Stomach (tissue), 4 donors: ENCODE measurements at regions not wholly inside any gene's neighbourhood (a gene's known extent, or its start where the extent isn't known, plus 50 kb on each side); places are given as distances from the start of the nearest gene placed in this dataset.

ENCODE experiments used
- POLR2A ChIP-seq, 4 donors: fragments of 450-650 bp; IDR thresholded peaks; one replicate each; pipeline ENCODE4 v1.6.1; 2016; ENCODE audit warnings: antibody characterized with exemption in 4 of 4, control low read depth in 2 of 4, mild to moderate bottlenecking in 1 of 4, moderate library complexity in 1 of 4
- TF ChIP-seq, protein P1 (sequence below), 7 experiments: fragments of 450-650 bp in 4 of 7; fragments of 200-600 bp in 3 of 7; sonication (generic) in 3 of 7; IDR thresholded peaks; one replicate each; pipeline ENCODE4 v1.5.1; 2016 to 2019; ENCODE audit warnings: antibody characterized with exemption in 7 of 7, control low read depth in 2 of 7, mild to moderate bottlenecking in 1 of 7

DNA sequence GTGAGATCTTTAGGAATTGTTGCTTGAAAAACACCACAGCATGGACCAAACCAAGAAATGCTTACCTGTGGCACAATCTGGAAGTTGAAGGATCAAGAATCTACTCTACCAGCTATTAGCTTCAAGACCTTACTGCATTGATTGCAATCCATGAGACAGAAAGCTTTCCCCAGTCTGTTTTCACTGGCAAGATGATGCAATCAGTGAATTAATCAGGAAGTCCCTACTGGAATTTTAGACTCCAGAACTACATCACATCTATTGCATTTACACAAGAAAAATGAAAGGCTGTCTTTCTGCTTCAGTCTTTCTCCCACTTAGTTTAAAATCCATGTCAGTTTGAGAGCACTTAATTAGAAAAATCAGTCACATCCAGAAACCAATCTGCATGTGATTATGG lies 191.7 kb downstream of the TFEC start:
- TF ChIP-seq, protein P1, sequence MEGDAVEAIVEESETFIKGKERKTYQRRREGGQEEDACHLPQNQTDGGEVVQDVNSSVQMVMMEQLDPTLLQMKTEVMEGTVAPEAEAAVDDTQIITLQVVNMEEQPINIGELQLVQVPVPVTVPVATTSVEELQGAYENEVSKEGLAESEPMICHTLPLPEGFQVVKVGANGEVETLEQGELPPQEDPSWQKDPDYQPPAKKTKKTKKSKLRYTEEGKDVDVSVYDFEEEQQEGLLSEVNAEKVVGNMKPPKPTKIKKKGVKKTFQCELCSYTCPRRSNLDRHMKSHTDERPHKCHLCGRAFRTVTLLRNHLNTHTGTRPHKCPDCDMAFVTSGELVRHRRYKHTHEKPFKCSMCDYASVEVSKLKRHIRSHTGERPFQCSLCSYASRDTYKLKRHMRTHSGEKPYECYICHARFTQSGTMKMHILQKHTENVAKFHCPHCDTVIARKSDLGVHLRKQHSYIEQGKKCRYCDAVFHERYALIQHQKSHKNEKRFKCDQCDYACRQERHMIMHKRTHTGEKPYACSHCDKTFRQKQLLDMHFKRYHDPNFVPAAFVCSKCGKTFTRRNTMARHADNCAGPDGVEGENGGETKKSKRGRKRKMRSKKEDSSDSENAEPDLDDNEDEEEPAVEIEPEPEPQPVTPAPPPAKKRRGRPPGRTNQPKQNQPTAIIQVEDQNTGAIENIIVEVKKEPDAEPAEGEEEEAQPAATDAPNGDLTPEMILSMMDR (IDR thresholded peaks at IDR 0.05), result no peak
- no peak for TF ChIP-seq POLR2A (IDR thresholded peaks at IDR 0.05)
